Colonic mucosa (tissue), 4 donors: ENCODE measurements at regions not wholly inside any gene's neighbourhood (a gene's known extent, or its start where the extent isn't known, plus 50 kb on each side); places are given as distances from the start of the nearest gene placed in this dataset.

Experiments
- DNase-seq: peaks from one replicate; pipeline ENCODE4 v3.0.0-alpha.2; 2020
- H3K27ac ChIP-seq: fragments of 200-600 bp; one replicate; pipeline ENCODE4 v1.8.0; 2021
- H3K27me3 ChIP-seq: fragments of 200-600 bp; one replicate; pipeline ENCODE4 v1.8.0; 2021
- H3K36me3 ChIP-seq: fragments of 200-600 bp; one replicate; pipeline ENCODE4 v1.8.0; 2021
- H3K4me1 ChIP-seq: fragments of 200-600 bp; one replicate; pipeline ENCODE4 v1.8.0; 2021; ENCODE audit warnings: mild to moderate bottlenecking
- H3K4me3 ChIP-seq: fragments of 200-600 bp; one replicate; pipeline ENCODE4 v1.8.0; 2021
- H3K9ac ChIP-seq, 2 donors: one replicate each; pipeline ENCODE4 v1.7.0; 2013; ENCODE audit warnings: control low read depth in 2 of 2, low read depth in 2 of 2, low read length in 2 of 2
- H3K9me3 ChIP-seq: fragments of 200-600 bp; one replicate; pipeline ENCODE4 v1.8.0; 2021
- CTCF ChIP-seq: fragments of 200-600 bp; IDR thresholded peaks from one replicate; pipeline ENCODE4 v1.8.0; 2022; ENCODE audit warnings: antibody characterized with exemption, mild to moderate bottlenecking
- intact Hi-C: fragments of 100-400 bp; cut with DNase I; formaldehyde crosslinking; loops from one replicate; pipeline ENCODE4 v1.14.1; 2022
- donor health status: healthy.
- donor health status: DM: no; HTN: no; CAD: no.
- donor health status: DM: no; HTN: no; CAD: no.

- Histone ChIP-seq H3K27me3 (no peaks in the 10 kb centered on the region), H3K4me1 (no peaks in the 10 kb centered on the region), H3K9ac (no peak overlapping the region), H3K27ac (no peak overlapping the region), H3K4me3 (no peak overlapping the region), H3K36me3 (no peaks in the 10 kb centered on the region), H3K9me3 (no peaks in the 10 kb centered on the region)
- intact Hi-C loops, result no loop called here
- DNase-seq, result no peak
- TF ChIP-seq CTCF, result no peak
Observed at GRCh38 chr3:99410789-99411311, 227.5 kb upstream of the COL8A1 start.

GRCh38 chr3:99409961-99410360, 228.4 kb upstream of the COL8A1 start:
- DNase-seq, result no peak
- no peak overlapping the region for H3K27ac ChIP-seq
- intact Hi-C loops, result no loop called here

GRCh38 chr3:99407257-99407656, 231.1 kb upstream of the COL8A1 start:
- Histone ChIP-seq H3K4me1 (no peaks in the 10 kb centered on the region), H3K9ac (no peak overlapping the region), H3K27ac (no peak overlapping the region), H3K36me3 (no peaks in the 10 kb centered on the region), H3K9me3 (no peaks in the 10 kb centered on the region), H3K27me3 (no peaks in the 10 kb centered on the region), H3K4me3 (no peak overlapping the region)
- intact Hi-C loops, result no loop called here
- no peak for DNase-seq
- no peak for TF ChIP-seq CTCF

More at GRCh38 chr3:99409961-99410360, 228.4 kb upstream of the COL8A1 start:
- Histone ChIP-seq H3K4me1 (no peaks in the 10 kb centered on the region), H3K27me3 (no peaks in the 10 kb centered on the region), H3K9ac (no peak overlapping the region), H3K9me3 (no peaks in the 10 kb centered on the region), H3K4me3 (no peak overlapping the region), H3K36me3 (no peaks in the 10 kb centered on the region)
- TF ChIP-seq CTCF, result no peak

GRCh38 chr3:99402755-99403154, 235.6 kb upstream of the COL8A1 start:
- Histone ChIP-seq H3K9me3 (no peaks in the 10 kb centered on the region), H3K9ac (no peak overlapping the region), H3K27ac (no peak overlapping the region), H3K4me1 (no peaks in the 10 kb centered on the region), H3K27me3 (no peaks in the 10 kb centered on the region), H3K4me3 (no peak overlapping the region), H3K36me3 (no peaks in the 10 kb centered on the region)
- no peak for TF ChIP-seq CTCF
- intact Hi-C loops, result no loop called here
- no peak for DNase-seq

- no peaks in the 10 kb centered on the region for H3K36me3 ChIP-seq
- intact Hi-C loops, result no loop called here
- H3K9me3 ChIP-seq, result no peaks in the 10 kb centered on the region
- H3K4me1 ChIP-seq, result no peaks in the 10 kb centered on the region
- no peaks in the 10 kb centered on the region for H3K27me3 ChIP-seq
- no peak overlapping the region for H3K9ac ChIP-seq
- no peak for DNase-seq
- TF ChIP-seq CTCF, result no peak
- H3K4me3 ChIP-seq, result no peak overlapping the region
- H3K27ac ChIP-seq, result no peak overlapping the region
Observed at GRCh38 chr3:99400352-99400751, 238.0 kb upstream of the COL8A1 start.
